Psoas muscle (tissue), 7 donors: ENCODE measurements at regions not wholly inside any gene's neighbourhood (a gene's known extent, or its start where the extent isn't known, plus 50 kb on each side); places are given as distances from the start of the nearest gene placed in this dataset.

Experiments
- ATAC-seq, 4 donors: fragments of 200-7000 bp; cut with Tn5 transposase; one replicate each; pipeline ENCODE4 v1.9.1; 2020; ENCODE audit warnings: moderate library complexity in 3 of 4, mild to moderate bottlenecking in 2 of 4
- DNase-seq, 2 donors: peaks; one replicate each; pipeline ENCODE4 v3.0.0-alpha.2; 2020
- H3K27ac ChIP-seq: fragments of 200-600 bp; one replicate; pipeline ENCODE4 v1.8.0; 2022
- H3K27me3 ChIP-seq, 3 donors: fragments of 200-600 bp in 1 of 3; one replicate each; pipeline versions ENCODE4 v1.6.1 to v1.8.0; 2013 to 2022; ENCODE audit warnings: low read length in 2 of 3, mild to moderate bottlenecking in 2 of 3, moderate library complexity in 1 of 3; ENCODE audit not compliant: insufficient read depth in 3 of 3
- H3K36me3 ChIP-seq, 2 donors: fragments of 200-600 bp in 1 of 2; one replicate each; pipeline versions ENCODE4 v1.6.1 to v1.8.0; 2013 to 2022; ENCODE audit warnings: low read depth in 1 of 2, mild to moderate bottlenecking in 1 of 2, moderate library complexity in 1 of 2; ENCODE audit not compliant: insufficient read depth in 1 of 2
- H3K4me1 ChIP-seq: fragments of 200-600 bp; one replicate; pipeline ENCODE4 v1.8.0; 2022
- H3K4me3 ChIP-seq: fragments of 200-600 bp; one replicate; pipeline ENCODE4 v1.8.0; 2022; ENCODE audit warnings: mild to moderate bottlenecking
- H3K9me3 ChIP-seq: fragments of 200-600 bp; one replicate; pipeline ENCODE4 v1.8.0; 2022
- WGBS, 3 donors: extraction: QIAGEN DNeasy Blood & Tissue Kit; methylation state at CpG; one replicate each; pipeline versions ENCODE4 v1.1.6 to v1.1.7; 2013; 5-methylcytosine and 5-hydroxymethylcytosine counted together
- intact Hi-C, 2 donors: fragments of 100-400 bp; cut with DNase I; formaldehyde crosslinking; loops; one replicate each; pipeline versions ENCODE4 v1.11.0 to v1.14.2; 2022
- TF ChIP-seq, protein P1 (sequence below): fragments of 200-600 bp; IDR thresholded peaks from one replicate; pipeline ENCODE4 v1.8.0; 2022; ENCODE audit warnings: antibody characterized with exemption
- donor health status: healthy with polysubstance abuse.
- donor health status: DM: no; HTN: no; CAD: no; lungs with moderate emphysema.
- donor health status: Bipolar disorder and iron deficiency.
- donor health status: healthy.
- donor health status: DM: yes; HTN: yes; CAD: no.
- donor health status: DM: no; HTN: no; CAD: no.
- donor health status: DM: yes; HTN: yes; CAD: no.

DNA sequence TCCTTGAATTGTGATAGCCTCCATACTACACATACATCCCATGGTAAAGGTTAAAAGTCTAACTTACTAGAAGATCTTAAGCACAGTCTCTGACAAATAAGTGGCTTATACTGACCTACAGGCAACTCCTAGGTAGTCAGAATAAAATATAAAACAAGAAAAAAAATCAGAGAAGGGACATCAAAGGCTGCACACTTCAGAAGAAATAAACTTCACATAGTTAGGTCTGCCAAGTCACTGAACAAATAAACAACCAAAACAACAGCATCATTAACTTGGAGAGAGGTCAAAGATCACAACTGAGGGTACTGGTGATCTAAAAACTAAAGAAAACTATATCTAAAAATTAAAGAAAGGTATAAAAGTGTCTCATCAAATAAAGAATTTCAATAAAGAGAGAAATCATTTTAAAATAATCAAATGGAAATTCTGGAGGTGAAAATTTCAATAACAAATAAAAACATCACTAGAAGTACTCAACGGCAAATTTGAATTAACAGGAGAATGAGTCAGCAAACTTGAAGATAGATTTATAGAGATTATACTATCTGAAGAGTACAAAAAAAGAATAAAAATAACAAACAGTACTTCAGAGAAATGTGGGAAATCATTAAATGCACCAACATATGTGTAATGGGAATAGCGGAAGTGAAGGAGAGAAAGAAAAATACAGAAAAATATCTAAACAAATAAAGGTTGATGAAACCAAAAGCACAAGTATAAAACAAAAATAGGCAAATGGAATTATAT lies 88.0 kb upstream of the UST start:
- intact Hi-C loops, result no loop called here
- 91 to 94% (median 93%) methylated on average over 2 of the region's 2 CpGs for WGBS, 3 donors
- H3K27me3 ChIP-seq, result no peaks in the 10 kb centered on the region
- no peak for ATAC-seq
- DNase-seq, result no peak
- H3K9me3 ChIP-seq, result peaks cover 4% of the 10 kb centered on the region
- H3K36me3 ChIP-seq, result no peaks in the 10 kb centered on the region
- no peaks in the 10 kb centered on the region for H3K4me1 ChIP-seq
- H3K4me3 ChIP-seq, result no peak overlapping the region
- H3K27ac ChIP-seq, result no peak overlapping the region
- TF ChIP-seq, protein P1, sequence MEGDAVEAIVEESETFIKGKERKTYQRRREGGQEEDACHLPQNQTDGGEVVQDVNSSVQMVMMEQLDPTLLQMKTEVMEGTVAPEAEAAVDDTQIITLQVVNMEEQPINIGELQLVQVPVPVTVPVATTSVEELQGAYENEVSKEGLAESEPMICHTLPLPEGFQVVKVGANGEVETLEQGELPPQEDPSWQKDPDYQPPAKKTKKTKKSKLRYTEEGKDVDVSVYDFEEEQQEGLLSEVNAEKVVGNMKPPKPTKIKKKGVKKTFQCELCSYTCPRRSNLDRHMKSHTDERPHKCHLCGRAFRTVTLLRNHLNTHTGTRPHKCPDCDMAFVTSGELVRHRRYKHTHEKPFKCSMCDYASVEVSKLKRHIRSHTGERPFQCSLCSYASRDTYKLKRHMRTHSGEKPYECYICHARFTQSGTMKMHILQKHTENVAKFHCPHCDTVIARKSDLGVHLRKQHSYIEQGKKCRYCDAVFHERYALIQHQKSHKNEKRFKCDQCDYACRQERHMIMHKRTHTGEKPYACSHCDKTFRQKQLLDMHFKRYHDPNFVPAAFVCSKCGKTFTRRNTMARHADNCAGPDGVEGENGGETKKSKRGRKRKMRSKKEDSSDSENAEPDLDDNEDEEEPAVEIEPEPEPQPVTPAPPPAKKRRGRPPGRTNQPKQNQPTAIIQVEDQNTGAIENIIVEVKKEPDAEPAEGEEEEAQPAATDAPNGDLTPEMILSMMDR, result no peak

DNA sequence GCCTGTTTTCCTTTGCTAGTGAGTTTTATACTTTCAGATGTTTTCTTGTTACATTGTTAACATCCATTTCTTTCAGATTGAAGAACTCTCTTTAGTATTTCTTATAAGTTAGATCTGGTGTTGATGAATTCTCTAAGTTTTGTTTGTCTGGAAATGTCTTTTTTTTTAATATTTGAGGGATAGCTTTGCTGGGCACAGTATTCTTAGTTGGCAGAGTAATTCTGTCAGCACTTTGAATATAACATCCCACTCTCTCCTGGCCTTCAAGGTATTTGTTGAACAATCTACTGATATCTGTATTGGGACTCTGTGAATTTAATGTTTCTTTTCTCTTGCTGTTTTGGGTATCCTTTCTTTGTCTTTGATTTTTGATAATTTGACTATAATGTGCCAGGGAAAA lies 79.4 kb upstream of the UST start:
- Histone ChIP-seq H3K9me3 (peaks cover 18% of the 10 kb centered on the region), H3K27ac (no peak overlapping the region), H3K36me3 (no peaks in the 10 kb centered on the region), H3K27me3 (no peaks in the 10 kb centered on the region), H3K4me1 (no peaks in the 10 kb centered on the region), H3K4me3 (no peak overlapping the region)
- intact Hi-C loops, result no loop called here
- TF ChIP-seq, protein P1, result no peak
- DNase-seq, result no peak
- no peak for ATAC-seq

DNA sequence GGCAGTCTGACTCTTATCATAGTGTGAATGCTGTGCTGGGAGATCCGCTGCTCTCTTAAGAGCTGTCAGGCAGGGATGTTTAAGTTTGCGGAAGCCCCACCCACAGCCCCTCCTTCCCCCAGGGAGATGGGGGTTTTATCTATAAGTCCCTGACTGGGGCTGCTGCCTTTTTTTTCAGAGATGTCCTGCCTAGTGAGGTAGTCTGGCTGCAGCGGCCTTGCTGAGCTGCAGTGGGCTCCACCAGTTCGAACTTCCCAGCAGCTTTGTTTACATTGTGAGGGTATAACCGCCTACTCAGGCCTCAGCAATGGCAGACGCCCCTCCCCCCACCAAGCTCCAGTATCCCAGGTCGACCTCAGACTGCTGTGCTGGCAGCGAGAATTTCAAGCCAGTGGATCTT lies 75.7 kb upstream of the UST start:
- 79 to 84% (median 83%) methylated on average over 8 of the region's 8 CpGs for WGBS, 3 donors

DNA sequence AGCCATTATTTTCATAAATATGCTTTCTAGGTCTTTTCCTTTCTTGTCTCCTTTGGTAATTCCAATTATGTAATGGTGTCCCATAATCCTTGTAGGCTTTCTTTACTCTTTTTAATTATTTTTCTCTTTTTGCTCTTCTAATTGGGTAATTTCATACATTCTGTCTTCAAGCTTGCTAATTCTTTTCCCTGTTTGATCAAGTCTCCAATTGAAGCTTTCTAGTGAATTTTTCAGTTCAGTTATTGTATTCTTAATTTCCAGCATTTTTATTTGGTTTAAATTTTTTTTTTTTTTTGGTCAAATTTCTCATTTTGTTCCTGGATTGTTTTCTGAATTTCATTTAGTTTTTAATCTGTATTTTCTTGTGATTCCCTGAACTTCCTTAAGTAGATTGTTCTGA lies 74.9 kb upstream of the UST start:
- no peak overlapping the region for H3K27ac ChIP-seq
- peaks cover 17% of the 10 kb centered on the region for H3K9me3 ChIP-seq
- H3K27me3 ChIP-seq, result no peaks in the 10 kb centered on the region
- DNase-seq (no peak), ATAC-seq (no peak)
- no peaks in the 10 kb centered on the region for H3K36me3 ChIP-seq
- H3K4me3 ChIP-seq, result no peak overlapping the region
- TF ChIP-seq, protein P1, result no peak
- no peaks in the 10 kb centered on the region for H3K4me1 ChIP-seq
- intact Hi-C loops, result no loop called here

More for the DNA sequence above, 75.7 kb upstream of the UST start:
- ATAC-seq (no peak), DNase-seq (no peak)
- no peak overlapping the region for H3K4me3 ChIP-seq
- no peaks in the 10 kb centered on the region for H3K27me3 ChIP-seq
- H3K27ac ChIP-seq, result no peak overlapping the region
- intact Hi-C loops, result no loop called here
- no peaks in the 10 kb centered on the region for H3K4me1 ChIP-seq
- TF ChIP-seq, protein P1, result no peak
- peaks cover 23% of the 10 kb centered on the region for H3K9me3 ChIP-seq
- no peaks in the 10 kb centered on the region for H3K36me3 ChIP-seq

DNA sequence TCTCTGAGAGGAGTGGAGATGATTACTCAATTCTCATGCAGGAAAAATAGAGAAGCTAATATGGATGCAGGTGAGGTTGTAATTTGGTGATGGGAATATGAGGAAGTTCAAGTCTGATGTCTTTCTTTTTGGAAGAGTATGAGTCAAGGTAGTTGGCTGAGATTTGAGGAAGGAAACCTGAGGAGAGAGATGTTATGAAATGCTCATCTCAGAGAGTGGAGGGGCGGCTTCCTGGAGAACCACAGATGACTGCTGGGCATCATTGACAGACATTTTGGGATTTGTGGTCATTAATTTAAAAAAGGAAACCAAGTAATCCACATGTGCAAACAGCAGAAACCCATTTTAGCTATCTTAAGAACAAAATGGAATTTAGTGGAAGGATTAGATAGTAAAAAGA lies 72.5 kb upstream of the UST start:
- TF ChIP-seq, protein P1, result no peak
- H3K36me3 ChIP-seq, result no peaks in the 10 kb centered on the region
- no peaks in the 10 kb centered on the region for H3K4me1 ChIP-seq
- ATAC-seq, result no peak
- DNase-seq, result no peak
- WGBS, 3 donors, result 88 to 95% (median 90%) methylated on average over 1 of the region's 1 CpG
- H3K9me3 ChIP-seq, result peaks cover 10% of the 10 kb centered on the region
- no peaks in the 10 kb centered on the region for H3K27me3 ChIP-seq
- intact Hi-C loops, result no loop called here
- no peak overlapping the region for H3K4me3 ChIP-seq
- no peak overlapping the region for H3K27ac ChIP-seq
